Ishikawa (cell line): ENCODE measurements at regions not wholly inside any gene's neighbourhood (a gene's known extent, or its start where the extent isn't known, plus 50 kb on each side); places are given as distances from the start of the nearest gene placed in this dataset.

Experiments
- CEBPB ChIP-seq: IDR thresholded peaks from 2 replicates; pipeline ENCODE4 v1.6.1; 2012
- CREB1 ChIP-seq: IDR thresholded peaks from 2 replicates; pipeline ENCODE4 v1.6.1; 2012; ENCODE audit warnings: low read depth
- EGR1 ChIP-seq: IDR thresholded peaks from 2 replicates; pipeline ENCODE4 v1.6.1; 2012
- EP300 ChIP-seq: IDR thresholded peaks from 2 replicates; pipeline ENCODE4 v1.6.1; 2012; ENCODE audit warnings: borderline replicate concordance
- FOXM1 ChIP-seq: IDR thresholded peaks from 2 replicates; pipeline ENCODE4 v1.6.1; 2012; ENCODE audit warnings: low read depth, borderline replicate concordance
- NFIC ChIP-seq: IDR thresholded peaks from 2 replicates; pipeline ENCODE4 v1.6.1; 2012
- RAD21 ChIP-seq: IDR thresholded peaks from 2 replicates; pipeline ENCODE4 v1.6.1; 2012; ENCODE audit warnings: low read depth
- REST ChIP-seq: IDR thresholded peaks from 2 replicates; pipeline ENCODE4 v1.6.1; 2012; ENCODE audit warnings: low read depth, mild to moderate bottlenecking
- TAF1 ChIP-seq: IDR thresholded peaks from 2 replicates; pipeline ENCODE4 v1.6.1; 2012; ENCODE audit warnings: low read depth, mild to moderate bottlenecking
- TCF12 ChIP-seq: IDR thresholded peaks from 2 replicates; pipeline ENCODE4 v1.6.1; 2012; ENCODE audit warnings: low read depth
- TEAD4 ChIP-seq: IDR thresholded peaks from 2 replicates; pipeline ENCODE4 v1.6.1; 2012
- YY1 ChIP-seq: IDR thresholded peaks from 2 replicates; pipeline ENCODE4 v1.6.1; 2012; ENCODE audit warnings: low read depth
- ZBTB7A ChIP-seq: IDR thresholded peaks from 2 replicates; pipeline ENCODE4 v1.6.1; 2012; ENCODE audit warnings: low read depth
- TF ChIP-seq, protein P1 (sequence below): IDR thresholded peaks from 2 replicates; pipeline ENCODE4 v1.6.1; 2012
- TF ChIP-seq, protein P2 (sequence below): IDR thresholded peaks from 2 replicates; pipeline ENCODE4 v1.6.1; 2012

GRCh38 chr3:127044996-127045395, 62.1 kb downstream of the PLXNA1 start:
- TF ChIP-seq, protein P1, sequence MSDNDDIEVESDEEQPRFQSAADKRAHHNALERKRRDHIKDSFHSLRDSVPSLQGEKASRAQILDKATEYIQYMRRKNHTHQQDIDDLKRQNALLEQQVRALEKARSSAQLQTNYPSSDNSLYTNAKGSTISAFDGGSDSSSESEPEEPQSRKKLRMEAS, result peak; percentile 37; the same call in 1 of the 2 replicates
- no peak for TF ChIP-seq CREB1
- TF ChIP-seq, protein P2, sequence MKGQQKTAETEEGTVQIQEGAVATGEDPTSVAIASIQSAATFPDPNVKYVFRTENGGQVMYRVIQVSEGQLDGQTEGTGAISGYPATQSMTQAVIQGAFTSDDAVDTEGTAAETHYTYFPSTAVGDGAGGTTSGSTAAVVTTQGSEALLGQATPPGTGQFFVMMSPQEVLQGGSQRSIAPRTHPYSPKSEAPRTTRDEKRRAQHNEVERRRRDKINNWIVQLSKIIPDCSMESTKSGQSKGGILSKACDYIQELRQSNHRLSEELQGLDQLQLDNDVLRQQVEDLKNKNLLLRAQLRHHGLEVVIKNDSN, result peak; percentile 90
- TF ChIP-seq NFIC, result no peak
- TF ChIP-seq TCF12, result no peak
- no peak for TF ChIP-seq FOXM1
- no peak for TF ChIP-seq ZBTB7A
- TF ChIP-seq RAD21, result no peak
- no peak for TF ChIP-seq EGR1
- TF ChIP-seq EP300, result no peak
- TF ChIP-seq CEBPB, result no peak
- TF ChIP-seq TEAD4, result no peak
- TF ChIP-seq REST, result no peak
- no peak for TF ChIP-seq TAF1

DNA sequence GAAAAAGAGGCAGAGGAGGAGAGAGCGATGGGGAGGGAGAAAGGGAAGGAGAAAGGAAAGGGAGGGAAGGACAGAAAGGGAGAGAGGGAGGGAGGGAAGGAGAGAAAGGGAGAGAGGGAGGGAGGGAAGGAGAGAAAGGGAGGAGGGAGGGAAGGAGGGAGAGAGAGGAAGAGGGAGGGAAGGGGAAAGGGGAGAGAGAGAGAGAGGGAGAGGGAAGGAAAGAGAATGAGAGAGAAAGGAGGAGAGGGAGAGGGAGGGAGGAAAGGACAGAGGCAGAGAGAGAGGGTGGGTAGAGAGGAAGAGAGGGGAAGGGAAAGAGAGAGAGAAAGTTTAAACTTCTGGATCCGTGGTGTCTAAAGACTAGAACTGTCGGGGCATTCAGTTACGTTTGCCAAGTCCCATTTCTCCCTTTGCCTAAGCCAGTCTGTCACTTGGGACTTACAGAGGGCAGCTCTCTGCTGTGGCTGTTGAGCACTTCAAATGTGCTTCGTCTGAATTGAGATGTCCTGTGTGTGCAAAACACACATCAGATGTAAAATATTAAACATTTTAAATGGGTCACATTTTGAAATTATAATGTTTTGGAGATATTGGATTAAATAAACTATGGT, 62.6 kb downstream of the PLXNA1 start:
- TF ChIP-seq ZBTB7A (no peak), TAF1 (no peak), CREB1 (no peak), TEAD4 (no peak), RAD21 (no peak), YY1 (no peak), REST (no peak), EGR1 (no peak), EP300 (no peak), NFIC (no peak), CEBPB (no peak)
- TF ChIP-seq, protein P2, result no peak

GRCh38 chr3:127049393-127049792, 66.5 kb downstream of the PLXNA1 start:
- TF ChIP-seq FOXM1 (no peak), RAD21 (no peak), TEAD4 (no peak), EP300 (no peak), EGR1 (no peak), ZBTB7A (no peak), CREB1 (no peak), YY1 (no peak), TCF12 (no peak), CEBPB (no peak), TAF1 (no peak), NFIC (no peak), REST (no peak)
- TF ChIP-seq, protein P1, result no peak
- TF ChIP-seq, protein P2, result no peak

DNA sequence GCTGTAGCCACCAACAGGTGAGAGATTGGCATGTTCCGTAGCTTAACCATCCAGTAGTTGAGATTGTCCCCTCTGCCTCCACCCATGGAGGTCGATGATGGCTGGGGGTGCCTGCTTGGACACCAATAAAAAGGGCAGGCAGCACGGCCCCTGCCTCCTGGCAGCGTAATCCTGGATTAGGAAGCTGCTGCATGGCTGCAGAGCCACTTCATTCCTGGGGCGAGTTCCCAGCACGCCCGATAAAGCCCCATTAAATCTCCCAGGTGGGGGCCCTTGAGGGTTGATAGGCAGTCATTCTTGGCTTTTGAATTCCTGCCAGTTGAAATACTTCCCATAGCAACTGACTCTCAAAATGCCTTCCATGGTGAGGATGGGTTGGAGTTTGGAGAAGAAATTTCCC, 67.8 kb downstream of the PLXNA1 start:
- TF ChIP-seq REST (no peak), ZBTB7A (no peak), FOXM1 (no peak), YY1 (no peak), TCF12 (no peak), CREB1 (no peak), EP300 (no peak), CEBPB (no peak), TAF1 (no peak), EGR1 (no peak), NFIC (no peak), TEAD4 (no peak), RAD21 (no peak)
- TF ChIP-seq, protein P2, result no peak
- TF ChIP-seq, protein P1, result no peak
